ENCODE measurements at regions not wholly inside any gene's neighbourhood (a gene's known extent, or its start where the extent isn't known, plus 50 kb on each side); places are given as distances from the start of the nearest gene placed in this dataset.

GRCh38 chr12:76216585-76217472, 131.4 kb downstream of the BBS10 start:
- TF ChIP-seq CTCF (IDR thresholded peaks at IDR 0.05) = no peak
- TF ChIP-seq POLR2AphosphoS5 (IDR thresholded peaks at IDR 0.05) = no peak
- TF ChIP-seq POLR2A (IDR thresholded peaks at IDR 0.05) = no peak

Data from breast epithelium (tissue), 3 donors.